HG03097 (cell line): ENCODE measurements at regions not wholly inside any gene's neighbourhood (a gene's known extent, or its start where the extent isn't known, plus 50 kb on each side); places are given as distances from the start of the nearest gene placed in this dataset.
"Not testable (repeated sequence)": the region's sequence is repeated elsewhere in the genome, so short reads cannot be mapped to it uniquely, and the experiment has no call there.

Experiments
- ATAC-seq: cut with Tn5 transposase; IDR thresholded peaks from one replicate; pipeline ENCODE4 v1.9.1; 2021; ENCODE audit not compliant: unreplicated experiment, low FRiP score

DNA sequence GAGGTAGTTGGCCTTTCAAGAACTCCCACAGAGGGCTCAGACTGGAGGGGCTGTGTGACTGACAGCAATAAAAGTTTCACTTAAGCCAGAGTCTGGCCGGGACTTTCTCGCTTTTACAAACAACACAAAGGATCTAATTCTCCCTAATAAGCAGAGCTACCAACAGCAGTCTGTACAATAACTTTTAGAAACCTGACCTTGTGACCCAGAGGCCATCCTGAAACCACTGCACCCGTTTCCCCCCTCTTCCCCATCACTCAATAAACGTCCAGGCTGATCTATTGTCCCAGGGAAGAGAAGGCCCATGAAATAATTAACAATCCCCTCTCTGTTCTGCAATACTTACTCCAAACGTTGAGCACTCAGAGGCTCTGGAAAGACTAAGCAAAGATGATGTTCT is 442.4 kb downstream of the ZIC3 start:
- ATAC-seq, result no peak

DNA sequence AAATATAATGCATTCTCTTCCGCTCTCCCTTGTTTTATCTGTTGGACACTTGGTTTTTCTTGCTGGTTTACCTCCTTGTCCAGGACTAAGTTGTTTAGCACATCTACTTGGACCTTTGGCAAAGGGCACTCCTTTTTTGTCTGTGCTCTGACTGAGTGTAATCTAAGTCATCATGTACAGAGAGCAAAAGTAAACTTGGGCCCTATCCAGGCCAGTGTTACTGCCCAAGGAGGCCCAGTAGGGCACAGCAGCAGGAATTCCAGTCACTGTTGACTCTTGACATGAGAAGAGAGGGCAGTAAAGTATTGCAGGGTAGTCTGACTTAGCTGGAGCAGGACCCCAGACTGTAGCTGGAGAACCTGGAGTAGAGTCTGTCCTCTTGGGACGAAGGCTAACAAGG is 445.5 kb downstream of the ZIC3 start:
- no peak for ATAC-seq

DNA sequence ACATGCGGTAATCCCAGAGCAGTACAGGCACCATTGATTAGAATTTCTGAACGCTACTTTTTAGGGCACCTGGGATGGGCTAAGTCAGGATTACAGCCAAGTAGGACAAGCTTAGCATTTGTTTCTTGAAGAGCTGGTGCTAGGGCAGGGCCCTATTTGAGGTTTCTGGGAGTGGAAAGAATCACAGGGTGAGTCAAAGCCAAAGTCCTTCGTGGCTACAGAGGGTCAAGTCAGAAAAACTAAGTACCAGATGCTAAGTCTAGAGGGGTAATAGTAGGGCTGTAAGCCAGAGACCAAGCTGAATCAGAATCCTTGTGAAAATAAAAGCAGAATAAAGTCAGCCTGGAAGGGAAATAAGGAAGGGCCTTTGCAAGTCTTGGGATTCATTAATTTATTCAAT is 448.6 kb downstream of the ZIC3 start:
- no peak for ATAC-seq

- no peak for ATAC-seq
Measured at GRCh38 chrX:138018145-138018799, 452.3 kb downstream of the ZIC3 start.

DNA sequence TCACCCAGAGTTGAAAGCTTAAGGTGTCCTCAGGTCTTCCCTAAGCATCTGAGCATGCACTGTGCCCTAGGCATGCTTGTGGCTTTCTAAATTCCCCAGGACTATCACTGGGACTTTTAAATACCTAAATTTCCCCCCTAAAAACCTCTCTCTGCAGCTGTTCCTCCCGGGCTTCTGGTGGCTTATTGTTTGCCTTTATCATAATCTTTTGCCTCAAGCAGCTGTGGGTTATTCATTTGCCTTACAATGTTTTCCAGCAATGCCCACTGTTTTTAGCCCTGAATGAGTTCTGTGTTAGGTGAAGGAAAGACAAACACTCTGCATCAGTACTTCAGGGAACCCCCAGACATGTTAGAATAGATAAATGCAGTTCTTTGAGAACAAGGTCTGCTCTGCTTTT is 455.0 kb downstream of the ZIC3 start:
- no peak for ATAC-seq

DNA sequence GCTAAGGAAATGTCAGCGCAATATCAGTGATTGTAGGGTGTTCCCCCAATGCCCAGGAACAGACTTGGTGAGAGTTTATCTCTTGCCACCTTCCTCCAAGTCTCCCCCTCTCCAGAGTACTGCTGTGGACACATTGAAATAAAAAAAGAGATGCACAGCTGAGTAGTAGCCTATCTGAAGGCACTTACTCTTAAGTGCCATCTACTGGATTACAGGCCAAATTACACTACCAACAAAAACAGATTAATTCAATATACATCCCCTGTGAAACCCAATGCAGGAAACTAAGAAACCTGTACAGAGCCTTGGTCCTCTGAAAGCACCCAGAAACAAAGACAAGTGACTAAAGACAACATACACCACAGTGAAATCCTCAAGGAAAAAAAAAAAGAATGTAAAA is 460.3 kb downstream of the ZIC3 start:
- ATAC-seq, result peak; percentile 71

DNA sequence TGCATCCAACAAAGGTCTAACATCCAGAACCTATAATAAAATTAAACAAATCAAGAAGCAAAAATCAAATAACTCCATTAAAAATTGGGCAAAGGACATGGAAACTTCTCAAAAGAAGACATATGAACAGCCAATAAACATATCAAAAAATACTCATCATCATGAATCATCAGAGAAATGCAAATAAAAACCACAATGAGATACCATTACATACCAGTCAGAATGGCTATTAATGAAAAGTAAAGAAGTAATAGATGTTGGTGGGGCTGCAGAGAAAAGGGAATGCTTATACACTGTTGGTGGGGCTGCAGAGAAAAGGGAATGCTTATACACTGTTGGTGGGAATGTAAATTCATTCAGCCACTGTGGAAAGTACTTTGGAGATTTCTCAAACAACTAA is 465.8 kb downstream of the ZIC3 start:
- ATAC-seq, result no peak

DNA sequence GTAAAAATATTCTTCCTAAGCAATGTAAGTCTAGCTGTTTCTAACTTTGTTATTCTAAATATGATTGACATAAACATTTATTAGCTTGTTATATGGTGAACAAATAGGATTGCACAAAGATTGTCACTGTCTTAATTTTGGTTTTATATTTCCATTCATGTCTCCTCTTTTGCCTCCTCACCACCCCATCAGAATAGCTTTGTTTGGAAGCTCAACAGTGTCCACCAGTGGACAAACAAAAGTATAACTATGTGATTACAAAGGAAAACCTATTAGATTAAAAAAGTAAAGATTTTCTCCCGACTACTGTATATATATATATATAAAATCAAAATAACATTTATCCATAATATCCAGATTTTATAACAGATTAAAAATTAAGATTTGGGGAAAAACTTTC is 468.2 kb downstream of the ZIC3 start:
- ATAC-seq, result no peak

GRCh38 chrX:138037548-138037947 is 471.6 kb downstream of the ZIC3 start:
- ATAC-seq, result no peak

GRCh38 chrX:138057883-138058282 is 492.0 kb downstream of the ZIC3 start:
- ATAC-seq, result no peak

- no peak for ATAC-seq
Measured at GRCh38 chrX:138058931-138059330, 493.0 kb downstream of the ZIC3 start.

- ATAC-seq, result no peak
Measured at GRCh38 chrX:138067415-138067814, 501.5 kb downstream of the ZIC3 start.

GRCh38 chrX:138073626-138074025 is 507.7 kb downstream of the ZIC3 start:
- no peak for ATAC-seq

DNA sequence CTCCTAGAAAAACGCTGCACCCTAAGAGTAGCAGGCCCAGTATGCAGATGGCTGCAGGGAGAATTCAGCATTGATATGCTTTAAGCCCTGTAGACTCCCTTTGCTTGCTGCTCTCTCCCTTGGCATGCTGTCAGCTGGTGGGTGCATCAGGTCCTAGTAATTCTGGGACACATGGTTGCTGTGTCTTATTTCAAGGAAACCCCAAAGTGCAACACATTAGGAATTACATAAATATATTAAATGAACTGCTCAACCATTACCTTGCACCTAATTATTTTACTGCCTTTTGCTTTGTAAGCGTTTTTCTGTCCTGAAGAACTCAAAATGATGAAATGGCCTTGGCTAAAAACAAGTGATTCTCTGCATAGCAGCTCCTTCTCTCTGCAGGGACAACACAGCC is 516.3 kb downstream of the ZIC3 start:
- ATAC-seq, result no peak

GRCh38 chrX:138082896-138083295 is 517.0 kb downstream of the ZIC3 start:
- no peak for ATAC-seq

DNA sequence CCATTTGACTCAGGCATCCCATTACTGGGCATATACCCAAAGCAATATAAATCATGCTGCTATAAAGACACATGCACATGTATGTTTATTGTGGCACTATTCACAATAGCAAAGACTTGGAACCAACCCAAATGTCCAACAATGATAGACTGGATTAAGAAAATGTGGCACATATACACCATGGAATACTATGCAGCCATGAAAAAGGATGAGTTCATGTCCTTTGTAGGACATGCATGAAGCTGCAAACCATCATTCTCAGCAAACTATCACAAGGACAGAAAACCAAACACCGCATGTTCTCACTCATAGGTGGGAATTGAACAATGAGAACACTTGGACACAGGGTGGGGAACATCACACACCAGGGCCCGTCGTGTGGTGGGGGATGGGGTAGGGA is 545.0 kb downstream of the ZIC3 start:
- ATAC-seq, result not testable (repeated sequence)

- ATAC-seq, result no peak
Measured at GRCh38 chrX:138127314-138127713, 561.4 kb downstream of the ZIC3 start.

DNA sequence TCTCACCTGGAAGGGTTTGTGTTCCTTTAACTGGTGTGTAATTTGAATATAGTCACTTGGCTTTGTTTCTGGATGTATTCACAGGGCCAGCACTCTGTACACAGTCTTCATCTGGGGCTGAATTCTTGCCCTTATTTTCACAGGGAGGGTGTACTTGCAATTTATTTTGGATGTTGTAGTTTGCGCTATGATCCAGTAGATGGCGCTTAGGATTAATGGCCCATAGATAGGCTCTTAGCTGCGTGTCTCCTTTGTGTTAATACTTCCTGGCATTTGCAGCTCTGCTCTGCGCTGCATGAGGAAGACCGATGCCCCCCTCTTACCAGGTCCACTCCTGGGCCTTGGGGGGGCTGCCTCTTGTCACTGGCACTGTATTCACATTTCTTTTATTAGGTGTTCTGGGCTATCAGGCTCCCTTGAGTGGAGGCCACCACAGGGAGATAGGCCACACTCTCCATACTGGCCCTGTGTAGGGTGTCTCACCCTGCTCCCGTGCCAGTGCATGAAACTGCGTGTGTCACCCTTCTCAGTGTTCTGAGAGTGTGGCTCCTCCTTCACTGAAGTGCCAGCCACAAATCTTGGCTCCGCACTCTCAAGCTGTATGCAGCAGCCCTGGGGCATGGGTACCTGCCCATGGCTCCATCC is 562.2 kb downstream of the ZIC3 start:
- ATAC-seq, result peak; percentile 89

GRCh38 chrX:138150709-138151108 is 560.8 kb downstream of the FGF13 start:
- ATAC-seq, result no peak

DNA sequence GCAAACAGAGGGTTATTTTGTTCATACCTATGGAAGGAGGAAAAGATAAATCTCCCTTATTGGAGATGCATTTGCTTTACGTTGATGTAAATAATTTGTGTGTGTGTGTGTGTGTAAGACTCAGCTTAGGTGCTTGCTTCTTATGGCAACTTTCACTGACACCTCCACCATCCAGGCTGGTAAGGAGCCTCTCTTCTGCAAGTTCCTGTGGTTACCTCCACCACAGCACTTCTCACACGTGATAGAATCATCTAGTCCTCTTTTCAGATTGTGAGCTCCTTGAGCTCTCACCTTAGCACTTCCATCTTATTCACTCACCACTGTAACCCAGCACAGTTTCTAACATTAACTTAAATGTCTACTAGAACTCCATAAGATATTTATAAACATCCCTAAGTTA is 553.7 kb downstream of the FGF13 start:
- ATAC-seq, result no peak

GRCh38 chrX:138191998-138192397 is 519.5 kb downstream of the FGF13 start:
- ATAC-seq, result no peak

GRCh38 chrX:138229718-138230117 is 481.8 kb downstream of the FGF13 start:
- no peak for ATAC-seq

- ATAC-seq, result no peak
Measured at GRCh38 chrX:138240266-138240665, 471.3 kb downstream of the FGF13 start.
